Skeletal muscle satellite cell (primary cell): ENCODE measurements at regions not wholly inside any gene's neighbourhood (a gene's known extent, or its start where the extent isn't known, plus 50 kb on each side); places are given as distances from the start of the nearest gene placed in this dataset.
A peak's percentile ranks its signal among the peaks of the same experiment; 100 is the strongest.

Experiments
- H3K27me3 ChIP-seq: 2 replicates; pipeline ENCODE4 v1.7.0; 2013; ENCODE audit warnings: low read length; ENCODE audit not compliant: control insufficient read depth, insufficient read depth
- H3K36me3 ChIP-seq: 2 replicates; pipeline ENCODE4 v1.7.0; 2013; ENCODE audit warnings: mild to moderate bottlenecking, control low read depth, low read length; ENCODE audit not compliant: insufficient read depth
- H3K4me1 ChIP-seq: 2 replicates; pipeline ENCODE4 v1.7.0; 2013; ENCODE audit warnings: low read length; ENCODE audit not compliant: control insufficient read depth, insufficient read depth
- H3K4me2 ChIP-seq: 2 replicates; pipeline ENCODE4 v1.7.0; 2013; ENCODE audit warnings: mild to moderate bottlenecking, low read length
- H3K4me3 ChIP-seq: 2 replicates; pipeline ENCODE4 v1.7.0; 2013; ENCODE audit warnings: low read length
- H3K9ac ChIP-seq: 2 replicates; pipeline ENCODE4 v1.7.0; 2013; ENCODE audit warnings: mild to moderate bottlenecking, low read depth, low read length, moderate library complexity
- H3K9me3 ChIP-seq: replicated peaks from 2 replicates; pipeline ENCODE4 v1.7.0; 2013; ENCODE audit warnings: mild to moderate bottlenecking, control low read depth, low read length

GRCh38 chr6:144345451-144345850 is 60.3 kb downstream of the UTRN start:
- no peaks in the 10 kb centered on the region for H3K9me3 ChIP-seq
- no peak overlapping the region for H3K9ac ChIP-seq
- peaks cover 42% of the 10 kb centered on the region for H3K4me1 ChIP-seq
- no peaks in the 10 kb centered on the region for H3K27me3 ChIP-seq
- no peak overlapping the region for H3K4me3 ChIP-seq
- no peaks in the 10 kb centered on the region for H3K36me3 ChIP-seq
- no peak overlapping the region for H3K4me2 ChIP-seq

DNA sequence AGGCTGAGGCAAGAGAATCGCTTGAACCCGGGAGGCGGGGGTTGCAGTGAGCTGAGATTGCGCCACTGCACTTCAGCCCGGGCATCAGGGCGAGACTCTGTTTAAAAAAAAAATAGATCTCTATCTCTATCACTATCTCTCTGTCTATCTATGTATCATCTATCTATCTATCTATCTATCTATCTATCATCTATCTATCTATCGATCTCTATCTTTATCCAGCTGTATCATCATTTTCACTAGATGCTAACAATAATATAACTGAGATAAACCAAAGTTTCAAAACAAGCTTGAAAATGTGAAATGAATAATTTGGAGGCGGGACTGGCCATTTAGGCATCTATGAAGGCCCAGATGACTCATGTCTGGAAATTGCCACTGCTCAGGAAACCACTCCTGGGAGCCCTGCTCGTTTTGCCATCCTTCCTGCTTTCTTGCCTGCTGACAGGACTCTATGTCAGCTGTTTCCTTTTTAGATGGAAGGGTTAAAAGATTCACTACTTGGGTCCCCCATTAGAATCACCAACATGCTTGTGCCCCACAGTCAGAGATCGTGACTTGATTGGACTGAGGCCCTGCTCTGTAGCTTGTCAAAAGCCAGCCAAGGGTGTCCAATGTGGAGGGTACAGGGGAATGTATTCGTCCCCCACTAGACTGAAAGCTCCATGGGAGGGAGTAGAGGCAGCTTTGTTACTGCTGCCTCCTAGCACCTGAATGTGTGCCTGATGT is 61.7 kb downstream of the UTRN start:
- H3K9me3 ChIP-seq = no peaks in the 10 kb centered on the region
- H3K4me3 ChIP-seq = no peak overlapping the region
- H3K4me2 ChIP-seq = peak overlapping the region; percentile 70
- H3K27me3 ChIP-seq = no peaks in the 10 kb centered on the region
- H3K4me1 ChIP-seq = peaks cover 39% of the 10 kb centered on the region
- no peak overlapping the region for H3K9ac ChIP-seq
- H3K36me3 ChIP-seq = no peaks in the 10 kb centered on the region

DNA sequence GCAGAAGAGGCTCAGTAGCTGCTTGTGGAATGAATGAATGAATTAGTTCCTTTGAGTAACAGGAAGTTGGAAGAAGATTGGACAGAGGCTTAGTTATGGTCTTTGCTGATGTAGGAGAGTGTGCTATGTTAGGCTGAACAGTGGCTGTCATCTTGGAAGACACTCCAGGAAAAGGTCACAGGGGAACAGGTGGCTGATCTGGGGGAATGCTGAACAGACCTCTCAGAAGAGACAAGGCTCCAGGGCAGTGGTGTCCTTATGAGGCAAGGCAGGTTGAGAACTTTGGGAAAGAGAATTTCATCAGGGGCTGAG is 62.3 kb downstream of the UTRN start:
- Histone ChIP-seq H3K9me3 (no peaks in the 10 kb centered on the region), H3K9ac (no peak overlapping the region), H3K4me1 (peaks cover 36% of the 10 kb centered on the region), H3K36me3 (no peaks in the 10 kb centered on the region), H3K4me3 (no peak overlapping the region), H3K27me3 (no peaks in the 10 kb centered on the region), H3K4me2 (peak overlapping the region; percentile 70)

GRCh38 chr6:144347933-144348332 is 62.8 kb downstream of the UTRN start:
- Histone ChIP-seq H3K27me3 (no peaks in the 10 kb centered on the region), H3K9ac (no peak overlapping the region), H3K9me3 (no peaks in the 10 kb centered on the region), H3K4me3 (no peak overlapping the region), H3K4me1 (peaks cover 36% of the 10 kb centered on the region), H3K36me3 (no peaks in the 10 kb centered on the region), H3K4me2 (no peak overlapping the region)

GRCh38 chr6:144349690-144350527 is 64.8 kb downstream of the UTRN start:
- no peaks in the 10 kb centered on the region for H3K36me3 ChIP-seq
- H3K9me3 ChIP-seq = no peaks in the 10 kb centered on the region
- H3K9ac ChIP-seq = no peak overlapping the region
- H3K4me3 ChIP-seq = no peak overlapping the region
- peaks cover 29% of the 10 kb centered on the region for H3K4me1 ChIP-seq
- peak overlapping the region; percentile 53 for H3K4me2 ChIP-seq
- no peaks in the 10 kb centered on the region for H3K27me3 ChIP-seq

GRCh38 chr6:144350528-144350880 is 65.4 kb downstream of the UTRN start:
- H3K9me3 ChIP-seq = no peaks in the 10 kb centered on the region
- H3K4me1 ChIP-seq = peaks cover 29% of the 10 kb centered on the region
- no peak overlapping the region for H3K4me3 ChIP-seq
- H3K27me3 ChIP-seq = no peaks in the 10 kb centered on the region
- no peak overlapping the region for H3K9ac ChIP-seq
- peak overlapping the region; percentile 53 for H3K4me2 ChIP-seq
- H3K36me3 ChIP-seq = no peaks in the 10 kb centered on the region

DNA sequence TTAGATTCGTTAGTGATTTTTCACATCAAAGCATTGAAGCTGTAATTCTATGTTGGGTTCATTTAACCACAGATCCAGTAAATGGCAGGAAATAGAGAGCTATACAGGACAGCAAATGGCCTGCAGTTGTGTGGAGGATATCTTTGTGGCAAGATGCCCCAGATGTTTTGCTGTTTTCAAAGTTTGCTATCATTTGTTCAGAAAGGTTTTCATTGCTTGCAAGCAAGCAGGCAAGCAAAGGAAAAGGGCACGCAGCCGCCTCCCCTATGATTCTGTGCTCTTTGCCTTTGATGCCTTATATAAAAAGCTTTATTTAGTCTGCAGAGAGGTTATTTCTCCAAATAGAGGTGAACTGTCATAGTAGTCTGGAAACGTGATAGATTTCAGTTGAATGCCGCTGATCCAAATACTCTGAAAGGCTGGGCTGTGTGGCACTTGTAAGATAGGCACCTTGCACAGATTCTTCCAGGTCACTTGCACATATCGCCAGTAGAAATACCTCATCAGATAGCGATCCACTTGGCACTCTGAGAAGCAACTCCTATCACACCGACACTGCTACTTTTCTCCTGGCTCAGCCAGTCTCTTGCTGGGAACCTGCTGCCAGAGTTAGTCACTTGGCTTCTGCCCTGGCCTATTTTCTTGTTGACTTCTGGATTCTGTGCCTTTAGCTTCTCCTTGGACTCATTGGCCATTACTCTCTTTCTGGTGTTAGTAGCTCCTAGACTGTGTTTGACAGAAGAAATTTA is 66.4 kb downstream of the UTRN start:
- H3K4me3 ChIP-seq = no peak overlapping the region
- H3K4me1 ChIP-seq = peaks cover 25% of the 10 kb centered on the region
- H3K9me3 ChIP-seq = no peaks in the 10 kb centered on the region
- no peaks in the 10 kb centered on the region for H3K36me3 ChIP-seq
- H3K4me2 ChIP-seq = no peak overlapping the region
- no peak overlapping the region for H3K9ac ChIP-seq
- H3K27me3 ChIP-seq = no peaks in the 10 kb centered on the region

DNA sequence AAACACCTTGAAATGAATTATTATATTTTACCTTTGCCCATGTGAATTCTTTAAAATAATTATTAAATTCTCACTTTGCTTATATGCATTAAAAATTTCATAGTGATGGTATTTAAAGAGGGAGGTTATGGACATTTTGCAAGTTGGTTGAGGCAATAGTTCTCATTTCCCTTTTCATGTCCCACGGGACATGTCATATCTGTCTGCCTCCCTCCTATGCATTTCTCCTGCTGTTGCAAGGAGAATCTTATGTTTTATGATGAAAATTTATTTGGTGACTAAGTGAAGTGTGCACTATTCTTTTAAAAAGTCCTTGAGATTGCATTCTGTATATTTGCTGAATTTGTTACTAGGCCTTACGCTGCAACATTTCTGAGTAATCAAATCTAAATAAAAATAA is 67.2 kb downstream of the UTRN start:
- H3K9ac ChIP-seq = no peak overlapping the region
- no peak overlapping the region for H3K4me3 ChIP-seq
- H3K4me1 ChIP-seq = peaks cover 17% of the 10 kb centered on the region
- H3K4me2 ChIP-seq = no peak overlapping the region
- H3K9me3 ChIP-seq = no peaks in the 10 kb centered on the region
- H3K36me3 ChIP-seq = no peaks in the 10 kb centered on the region
- H3K27me3 ChIP-seq = no peaks in the 10 kb centered on the region

GRCh38 chr6:144353871-144354314 is 68.8 kb downstream of the UTRN start:
- H3K9ac ChIP-seq = no peak overlapping the region
- H3K9me3 ChIP-seq = no peaks in the 10 kb centered on the region
- no peaks in the 10 kb centered on the region for H3K36me3 ChIP-seq
- no peaks in the 10 kb centered on the region for H3K27me3 ChIP-seq
- H3K4me3 ChIP-seq = no peak overlapping the region
- H3K4me2 ChIP-seq = no peak overlapping the region
- H3K4me1 ChIP-seq = peaks cover 14% of the 10 kb centered on the region

GRCh38 chr6:144359783-144360182 is 74.6 kb downstream of the UTRN start:
- Histone ChIP-seq H3K36me3 (no peaks in the 10 kb centered on the region), H3K4me1 (peaks cover 23% of the 10 kb centered on the region), H3K4me2 (no peak overlapping the region), H3K27me3 (no peaks in the 10 kb centered on the region), H3K9ac (no peak overlapping the region), H3K4me3 (no peak overlapping the region), H3K9me3 (no peaks in the 10 kb centered on the region)

DNA sequence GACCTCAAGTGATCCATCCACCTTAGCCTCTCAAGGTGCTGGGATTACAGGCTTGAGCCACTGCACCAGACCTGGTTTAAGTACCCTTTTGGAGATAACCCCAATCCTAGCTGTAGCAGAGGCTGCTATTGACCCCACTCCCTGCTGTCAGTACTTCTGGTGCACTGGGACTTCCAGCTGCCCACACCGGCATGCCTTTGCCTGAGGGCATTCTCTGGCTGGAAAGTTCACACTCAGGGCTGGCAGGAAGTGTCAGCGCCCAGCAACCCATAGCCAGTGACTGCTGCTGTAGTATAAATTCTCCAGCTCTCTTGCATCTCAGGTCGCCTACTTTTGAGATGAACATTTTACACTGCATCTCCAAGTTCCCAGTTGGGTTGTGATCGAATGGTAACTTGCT is 75.3 kb downstream of the UTRN start:
- H3K9ac ChIP-seq = no peak overlapping the region
- no peaks in the 10 kb centered on the region for H3K36me3 ChIP-seq
- H3K9me3 ChIP-seq = no peaks in the 10 kb centered on the region
- peaks cover 29% of the 10 kb centered on the region for H3K4me1 ChIP-seq
- no peak overlapping the region for H3K4me2 ChIP-seq
- H3K4me3 ChIP-seq = no peak overlapping the region
- H3K27me3 ChIP-seq = no peaks in the 10 kb centered on the region
